IMR-90 (cell line): ENCODE measurements at regions not wholly inside any gene's neighbourhood (a gene's known extent, or its start where the extent isn't known, plus 50 kb on each side); places are given as distances from the start of the nearest gene placed in this dataset.

Source experiments
- ATAC-seq: fragments of 200-7000 bp; cut with Tn5 transposase; 2 replicates; pipeline ENCODE4 v1.9.1; 2020; ENCODE audit warnings: low read depth, mild to moderate bottlenecking, moderate library complexity
- BruUV-seq: library from RNA; stranded (reverse); fragments of 400-500 nt; replicated peaks from 2 replicates; lab custom pipeline; 2021; lab: Mats Ljungman, UMichigan
- CTCF ChIA-PET: fragments of 300-600 bp; formaldehyde crosslinking; extraction: SDS; loops from one replicate; lab custom pipeline; 2021; ENCODE audit warnings: antibody characterized with exemption; lab: Yijun Ruan, JAX
- POLR2A ChIA-PET: fragments of 300-600 bp; sonication (Branson Sonifier 250); formaldehyde crosslinking; loops from one replicate; lab custom pipeline; 2022; ENCODE audit warnings: antibody characterized with exemption; ENCODE audit not compliant: unreplicated experiment; lab: Charles Lee
- DNase-seq: peaks from one replicate; pipeline ENCODE4 v3.0.0; 2013
- H2AFZ ChIP-seq: replicated peaks from 2 replicates; pipeline ENCODE3; 2013; ENCODE audit warnings: low read length, mild to moderate bottlenecking; ENCODE audit not compliant: poor library complexity
- H2AK5ac ChIP-seq: 2 replicates; pipeline ENCODE4 v1.6.1; 2013; ENCODE audit warnings: low read depth, low read length, inconsistent platforms
- H2AK9ac ChIP-seq: replicated peaks from 2 replicates; pipeline ENCODE3; 2013; ENCODE audit warnings: mild to moderate bottlenecking, low read depth, low read length, moderate library complexity; ENCODE audit not compliant: poor library complexity
- H2BK120ac ChIP-seq: 2 replicates; pipeline ENCODE4 v1.6.1; 2013; ENCODE audit warnings: low read depth, low read length, inconsistent platforms
- H2BK15ac ChIP-seq: 3 replicates; pipeline ENCODE4 v1.6.1; 2013; ENCODE audit warnings: low read depth, low read length, inconsistent platforms
- H2BK20ac ChIP-seq: 2 replicates; pipeline ENCODE4 v1.6.1; 2013; ENCODE audit warnings: low read depth, mild to moderate bottlenecking, inconsistent platforms, low read length, moderate library complexity
- H2BK5ac ChIP-seq: 2 replicates; pipeline ENCODE4 v1.6.1; 2013; ENCODE audit warnings: mild to moderate bottlenecking, low read depth, low read length, inconsistent platforms; ENCODE audit not compliant: poor library complexity, severe bottlenecking
- H3K14ac ChIP-seq: replicated peaks from 2 replicates; pipeline ENCODE4 v1.6.1; 2013; ENCODE audit warnings: low read depth, low read length, inconsistent platforms
- H3K18ac ChIP-seq: 2 replicates; pipeline ENCODE4 v1.6.1; 2013; ENCODE audit warnings: low read depth, low read length, control low read depth
- H3K23ac ChIP-seq: 2 replicates; pipeline ENCODE4 v1.6.1; 2013; ENCODE audit warnings: low read depth, low read length, inconsistent platforms
- H3K27ac ChIP-seq: 2 replicates; pipeline ENCODE4 v1.5.1; 2013; ENCODE audit warnings: mild to moderate bottlenecking, control low read depth, low read length; ENCODE audit not compliant: insufficient read depth
- H3K27me3 ChIP-seq: 2 replicates; pipeline ENCODE4 v1.6.1; 2013; ENCODE audit warnings: low read length; ENCODE audit not compliant: control insufficient read depth, insufficient read depth
- H3K36me3 ChIP-seq: 2 replicates; pipeline ENCODE4 v1.6.1; 2013; ENCODE audit warnings: low read length, mixed read lengths; ENCODE audit not compliant: control insufficient read depth, insufficient read depth
- H3K4ac ChIP-seq: 2 replicates; pipeline ENCODE4 v1.6.1; 2013; ENCODE audit warnings: low read depth, low read length, inconsistent platforms
- H3K4me1 ChIP-seq: 2 replicates; pipeline ENCODE4 v1.6.1; 2013; ENCODE audit warnings: low read length, mixed read lengths; ENCODE audit not compliant: control insufficient read depth, insufficient read depth
- H3K4me2 ChIP-seq: 2 replicates; pipeline ENCODE4 v1.6.1; 2013; ENCODE audit warnings: low read depth, mild to moderate bottlenecking, control low read depth, low read length, moderate library complexity
- H3K4me3 ChIP-seq: 2 replicates; pipeline ENCODE4 v1.5.1; 2013; ENCODE audit warnings: low read depth, mild to moderate bottlenecking, control low read depth, low read length, moderate library complexity; ENCODE audit not compliant: insufficient read depth
- H3K56ac ChIP-seq: 2 replicates; pipeline ENCODE4 v1.6.1; 2013; ENCODE audit warnings: low read length, inconsistent platforms; ENCODE audit not compliant: insufficient read depth; ENCODE audit errors: extremely low read depth
- H3K79me1 ChIP-seq, 2 experiments: 2 replicates each; pipeline ENCODE4 v1.6.1; 2013; ENCODE audit warnings: low read length in 2 of 2, inconsistent platforms in 1 of 2, low read depth in 1 of 2
- H3K9ac ChIP-seq: 2 replicates; pipeline ENCODE4 v1.6.1; 2013; ENCODE audit warnings: low read depth, low read length, control low read depth
- H3K9me1 ChIP-seq: 2 replicates; pipeline ENCODE4 v1.6.1; 2013; ENCODE audit warnings: low read length, inconsistent platforms; ENCODE audit not compliant: insufficient read depth
- H3K9me3 ChIP-seq: 2 replicates; pipeline ENCODE4 v1.6.1; 2013; ENCODE audit warnings: low read length; ENCODE audit not compliant: control insufficient read depth, insufficient read depth
- H4K20me1 ChIP-seq: 2 replicates; pipeline ENCODE4 v1.6.1; 2013; ENCODE audit warnings: low read length, inconsistent platforms; ENCODE audit not compliant: insufficient read depth
- H4K5ac ChIP-seq: 2 replicates; pipeline ENCODE4 v1.6.1; 2013; ENCODE audit warnings: mild to moderate bottlenecking, low read depth, low read length, control low read depth
- H4K8ac ChIP-seq, 2 experiments: 2 replicates each; pipeline ENCODE4 v1.6.1; 2013; ENCODE audit warnings: low read depth in 2 of 2, low read length in 2 of 2, control low read depth in 1 of 2, inconsistent platforms in 1 of 2
- H4K91ac ChIP-seq: 2 replicates; pipeline ENCODE4 v1.6.1; 2013; ENCODE audit warnings: low read depth, low read length, inconsistent platforms; ENCODE audit not compliant: insufficient read depth
- BHLHE40 ChIP-seq: fragments of 150-350 bp; IDR thresholded peaks from 2 replicates; pipeline ENCODE4 v1.6.1; 2016; ENCODE audit warnings: mild to moderate bottlenecking, low read depth, low read length
- CHD1 ChIP-seq: IDR thresholded peaks from 2 replicates; pipeline ENCODE4 v1.6.1; 2012; ENCODE audit warnings: low read depth, low read length, improper control_type of control experiment
- FOS ChIP-seq: fragments of 150-350 bp; IDR thresholded peaks from 2 replicates; pipeline ENCODE4 v1.6.1; 2016; ENCODE audit warnings: low read depth, low read length
- MAFK ChIP-seq: IDR thresholded peaks from 2 replicates; pipeline ENCODE4 v1.6.1; 2012; ENCODE audit warnings: low read depth, low read length, improper control_type of control experiment
- MAZ ChIP-seq: IDR thresholded peaks from 2 replicates; pipeline ENCODE4 v1.6.1; 2012; ENCODE audit warnings: low read depth, mild to moderate bottlenecking, low read length, improper control_type of control experiment, moderate library complexity, borderline replicate concordance
- MXI1 ChIP-seq: IDR thresholded peaks from 2 replicates; pipeline ENCODE4 v1.6.1; 2012; ENCODE audit warnings: low read depth, mild to moderate bottlenecking, low read length, moderate library complexity, borderline replicate concordance
- NFE2L2 ChIP-seq: fragments of 150-350 bp; IDR thresholded peaks from 2 replicates; pipeline ENCODE4 v1.6.1; 2016; ENCODE audit warnings: low read depth, mild to moderate bottlenecking, low read length
- POLR2A ChIP-seq: IDR thresholded peaks from 2 replicates; pipeline ENCODE4 v1.6.1; 2012; ENCODE audit warnings: mild to moderate bottlenecking, low read depth, low read length
- RAD21 ChIP-seq: IDR thresholded peaks from 2 replicates; pipeline ENCODE4 v1.6.1; 2012; ENCODE audit warnings: low read length, improper control_type of control experiment
- SMC3 ChIP-seq: fragments of 150-350 bp; IDR thresholded peaks from 2 replicates; pipeline ENCODE4 v1.6.1; 2016; ENCODE audit warnings: low read depth, mild to moderate bottlenecking, antibody characterized with exemption, low read length, moderate library complexity
- WGBS, 2 experiments: methylation state at CpG; one replicate each; pipeline versions ENCODE4 v1.1.5 to v1.1.7; 2013; ENCODE audit warnings: missing lambda C conversion rate in 2 of 2; ENCODE audit not compliant: insufficient read length in 1 of 2; ENCODE audit errors: extremely low coverage in 2 of 2; 5-methylcytosine and 5-hydroxymethylcytosine counted together
- dilution Hi-C: fragments of 300-500 bp; cut with HindIII; formaldehyde crosslinking; loops from one replicate; pipeline ENCODE4 v1.14.3; 2018; ENCODE audit warnings: low sequenced_read_pairs; ENCODE audit not compliant: unreplicated experiment
- in situ Hi-C: fragments of 300-500 bp; cut with MboI; formaldehyde crosslinking; loops from 3 replicates; pipeline ENCODE4 v1.14.3; 2019; ENCODE audit warnings: low sequenced_read_pairs, inconsistent platforms, mixed read lengths
- intact Hi-C: fragments of 100-400 bp; cut with micrococcal nuclease; formaldehyde crosslinking; loops from 2 replicates; pipeline ENCODE4 v1.10.0; 2022
- TF ChIP-seq, protein P1 (sequence below): fragments of 150-350 bp; IDR thresholded peaks from 2 replicates; pipeline ENCODE4 v1.6.1; 2017; ENCODE audit warnings: mild to moderate bottlenecking, antibody characterized with exemption, low read length, low read depth
- TF ChIP-seq, protein P2 (sequence below): conservative IDR thresholded peaks from 2 replicates; pipeline ENCODE4 v1.5.1; 2012; ENCODE audit warnings: mild to moderate bottlenecking, low read depth, low read length, improper control_type of control experiment
- TF ChIP-seq, protein P3 (sequence below): fragments of 150-350 bp; IDR thresholded peaks from 2 replicates; pipeline ENCODE4 v1.6.1; 2016; ENCODE audit warnings: low read depth, mild to moderate bottlenecking, low read length, moderate library complexity, borderline replicate concordance

DNA sequence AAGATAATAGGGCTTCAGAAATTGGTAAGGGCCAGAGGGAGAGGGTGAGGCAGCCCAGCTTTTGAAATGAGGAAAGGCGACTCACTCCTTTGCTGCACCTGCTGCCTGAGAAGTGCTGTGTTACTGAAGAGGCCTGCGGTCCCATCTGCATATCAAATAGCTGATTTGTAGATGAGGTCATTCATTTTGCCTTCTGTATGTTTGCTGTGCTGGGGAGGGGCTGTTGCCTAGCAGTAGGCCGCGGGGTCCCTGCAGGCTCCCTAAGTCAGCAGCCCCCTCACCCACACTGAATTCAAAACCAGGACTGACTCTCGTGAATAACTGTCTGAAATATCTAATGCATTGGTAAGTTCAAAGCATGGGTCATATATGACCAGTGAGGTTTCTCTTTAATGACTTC lies 377.2 kb downstream of the SOX11 start:
- ChIA-PET CTCF (no interaction called here), POLR2A (no interaction called here)
- Histone ChIP-seq H3K18ac (no peak overlapping the region), H2BK15ac (no peak overlapping the region), H3K9me3 (no peaks in the 10 kb centered on the region), H2AFZ (no peak overlapping the region), H3K36me3 (no peaks in the 10 kb centered on the region), H3K4ac (no peak overlapping the region), H3K9me1 (no peaks in the 10 kb centered on the region), H3K27ac (no peak overlapping the region), H2BK5ac (no peak overlapping the region), H3K4me2 (no peak overlapping the region), H3K56ac (no peak overlapping the region), H2AK5ac (no peak overlapping the region), H3K4me1 (peaks cover 9% of the 10 kb centered on the region; the same call in 1 of the 2 replicates), H4K20me1 (no peaks in the 10 kb centered on the region), H4K91ac (no peak overlapping the region), H3K14ac (no peak overlapping the region), H3K4me3 (no peak overlapping the region), H2BK20ac (no peak overlapping the region), H4K5ac (no peak overlapping the region), H4K8ac (no peak overlapping the region), H3K27me3 (no peaks in the 10 kb centered on the region), H3K9ac (no peak overlapping the region), H2AK9ac (no peak overlapping the region), H2BK120ac (no peak overlapping the region), H3K79me1 (no peaks in the 10 kb centered on the region), H3K23ac (no peak overlapping the region)
- BruUV-seq, result no TSS peak
- DNase-seq, result peak; percentile 5
- in situ Hi-C loops, result no loop called here
- WGBS, 2 experiments, result no CpG with 5 or more reads among the region's 5 CpGs
- TF ChIP-seq CHD1 (no peak), MXI1 (no peak), SMC3 (no peak), MAFK (no peak), MAZ (no peak), BHLHE40 (no peak), RAD21 (no peak), NFE2L2 (no peak), FOS (no peak), POLR2A (no peak)
- TF ChIP-seq, protein P1, sequence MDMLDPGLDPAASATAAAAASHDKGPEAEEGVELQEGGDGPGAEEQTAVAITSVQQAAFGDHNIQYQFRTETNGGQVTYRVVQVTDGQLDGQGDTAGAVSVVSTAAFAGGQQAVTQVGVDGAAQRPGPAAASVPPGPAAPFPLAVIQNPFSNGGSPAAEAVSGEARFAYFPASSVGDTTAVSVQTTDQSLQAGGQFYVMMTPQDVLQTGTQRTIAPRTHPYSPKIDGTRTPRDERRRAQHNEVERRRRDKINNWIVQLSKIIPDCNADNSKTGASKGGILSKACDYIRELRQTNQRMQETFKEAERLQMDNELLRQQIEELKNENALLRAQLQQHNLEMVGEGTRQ, result no peak
- TF ChIP-seq, protein P2, sequence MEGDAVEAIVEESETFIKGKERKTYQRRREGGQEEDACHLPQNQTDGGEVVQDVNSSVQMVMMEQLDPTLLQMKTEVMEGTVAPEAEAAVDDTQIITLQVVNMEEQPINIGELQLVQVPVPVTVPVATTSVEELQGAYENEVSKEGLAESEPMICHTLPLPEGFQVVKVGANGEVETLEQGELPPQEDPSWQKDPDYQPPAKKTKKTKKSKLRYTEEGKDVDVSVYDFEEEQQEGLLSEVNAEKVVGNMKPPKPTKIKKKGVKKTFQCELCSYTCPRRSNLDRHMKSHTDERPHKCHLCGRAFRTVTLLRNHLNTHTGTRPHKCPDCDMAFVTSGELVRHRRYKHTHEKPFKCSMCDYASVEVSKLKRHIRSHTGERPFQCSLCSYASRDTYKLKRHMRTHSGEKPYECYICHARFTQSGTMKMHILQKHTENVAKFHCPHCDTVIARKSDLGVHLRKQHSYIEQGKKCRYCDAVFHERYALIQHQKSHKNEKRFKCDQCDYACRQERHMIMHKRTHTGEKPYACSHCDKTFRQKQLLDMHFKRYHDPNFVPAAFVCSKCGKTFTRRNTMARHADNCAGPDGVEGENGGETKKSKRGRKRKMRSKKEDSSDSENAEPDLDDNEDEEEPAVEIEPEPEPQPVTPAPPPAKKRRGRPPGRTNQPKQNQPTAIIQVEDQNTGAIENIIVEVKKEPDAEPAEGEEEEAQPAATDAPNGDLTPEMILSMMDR, result no peak
- TF ChIP-seq, protein P3, sequence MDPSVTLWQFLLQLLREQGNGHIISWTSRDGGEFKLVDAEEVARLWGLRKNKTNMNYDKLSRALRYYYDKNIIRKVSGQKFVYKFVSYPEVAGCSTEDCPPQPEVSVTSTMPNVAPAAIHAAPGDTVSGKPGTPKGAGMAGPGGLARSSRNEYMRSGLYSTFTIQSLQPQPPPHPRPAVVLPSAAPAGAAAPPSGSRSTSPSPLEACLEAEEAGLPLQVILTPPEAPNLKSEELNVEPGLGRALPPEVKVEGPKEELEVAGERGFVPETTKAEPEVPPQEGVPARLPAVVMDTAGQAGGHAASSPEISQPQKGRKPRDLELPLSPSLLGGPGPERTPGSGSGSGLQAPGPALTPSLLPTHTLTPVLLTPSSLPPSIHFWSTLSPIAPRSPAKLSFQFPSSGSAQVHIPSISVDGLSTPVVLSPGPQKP, result no peak
- dilution Hi-C loops, result no loop called here
- ATAC-seq, result no peak
- intact Hi-C loops, result no loop called here
